Heart right ventricle (tissue), 16 donors: ENCODE measurements at regions not wholly inside any gene's neighbourhood (a gene's known extent, or its start where the extent isn't known, plus 50 kb on each side); places are given as distances from the start of the nearest gene placed in this dataset.

Source experiments
- ATAC-seq, 8 donors: fragments of 200-7000 bp; cut with Tn5 transposase; one replicate each; pipeline ENCODE4 v1.9.1; 2020; ENCODE audit warnings: mild to moderate bottlenecking in 8 of 8, moderate library complexity in 8 of 8, moderate number of reproducible peaks in 1 of 8
- DNase-seq, 2 donors: peaks; one replicate each; pipeline ENCODE4 v3.0.0-alpha.2; 2020
- H3K27ac ChIP-seq, 10 donors: fragments of 200-600 bp; sonication (generic) in 2 of 10; one replicate each; pipeline versions ENCODE4 v1.5.0 to v1.8.0; 2020 to 2022; ENCODE audit warnings: mild to moderate bottlenecking in 3 of 10
- H3K27me3 ChIP-seq, 7 donors: fragments of 200-600 bp; one replicate each; pipeline ENCODE4 v1.8.0; 2021 to 2022; ENCODE audit warnings: mild to moderate bottlenecking in 2 of 7
- H3K36me3 ChIP-seq, 9 donors: fragments of 200-600 bp; sonication (generic) in 1 of 9; one replicate each; pipeline versions ENCODE4 v1.5.0 to v1.8.0; 2020 to 2022; ENCODE audit warnings: mild to moderate bottlenecking in 2 of 9
- H3K4me1 ChIP-seq, 9 donors: fragments of 200-600 bp; sonication (generic) in 1 of 9; one replicate each; pipeline versions ENCODE4 v1.5.0 to v1.8.0; 2020 to 2022; ENCODE audit warnings: mild to moderate bottlenecking in 4 of 9
- H3K4me3 ChIP-seq, 10 donors: fragments of 200-600 bp; sonication (generic) in 2 of 10; one replicate each; pipeline versions ENCODE4 v1.5.0 to v1.8.0; 2020 to 2022; ENCODE audit warnings: mild to moderate bottlenecking in 7 of 10, moderate library complexity in 2 of 10
- H3K9me3 ChIP-seq, 11 donors: fragments of 200-600 bp in 10 of 11; sonication (generic) in 2 of 11; one replicate each; pipeline versions ENCODE4 v1.5.0 to v1.8.0; 2013 to 2022; ENCODE audit warnings: mild to moderate bottlenecking in 2 of 11, control low read depth in 1 of 11, moderate library complexity in 1 of 11
- CTCF ChIP-seq, 9 donors: fragments of 200-600 bp; sonication (generic) in 2 of 9; IDR thresholded peaks; one replicate each; pipeline versions ENCODE4 v1.5.0 to v1.8.0; 2021 to 2022; ENCODE audit warnings: antibody characterized with exemption in 9 of 9, mild to moderate bottlenecking in 5 of 9, moderate library complexity in 1 of 9
- WGBS, 2 donors: extraction: QIAGEN DNeasy Blood & Tissue Kit; methylation state at CpG; one replicate each; pipeline ENCODE4 v1.1.7; 2013; ENCODE audit warnings: inconsistent platforms in 1 of 2; 5-methylcytosine and 5-hydroxymethylcytosine counted together
- intact Hi-C, 10 donors: fragments of 100-400 bp; cut with DNase I; formaldehyde crosslinking; loops; one replicate each; pipeline versions ENCODE4 v1.11.1 to v1.14.2; 2022
- donor health status: Arrhythmogenic right ventricular cardiomyopathy.
- donor health status: ischemic (EF 13 %, LVEDD 7.1; RV severe dilation, severe dysfunction).
- donor health status: healthy with polysubstance abuse.
- donor health status: DM: no; HTN: yes; CAD: no.
- donor health status: DM: no; HTN: no; CAD: no.
- donor health status: ischemic (EF 25% LVEDD 6.9; RV normal size, moderate dysfunction).
- donor health status: ischemic (EF 25% LVEDD 5.7; RV mildly dilated, moderate dysfunction).
- donor health status: healthy.
- donor health status: DM: yes; HTN: yes; CAD: no.
- donor health status: Ischemic cardiomyopathy.
- donor health status: ischemic (EF 35%, LVEDD 5.7; RV mildly dilated, moderate dysfunction).
- donor health status: nonischemic (EF 11% LVEDD 7.7; RV severe dilation, severe dysfunction).
- donor health status: DM: yes; HTN: yes; CAD: no.
- donor health status: PGD.
- donor health status: ischemic (EF 29% LVEDD 5.4; RV normal size, mild dysfunction).
- donor health status: nonischemic (EF 23%, LVEDD 6.1; RV moderate dilation, normal function).

- H3K36me3 ChIP-seq = no peaks in the 10 kb centered on the region
- no peak for TF ChIP-seq CTCF (IDR thresholded peaks at IDR 0.05)
- DNase-seq (no peak), ATAC-seq (no peak)
- 60 to 61% methylated on average over 3 of the region's 3 CpGs for WGBS, 2 donors
- intact Hi-C loops = no loop called here
- H3K27ac ChIP-seq = no peak overlapping the region
- no peaks in the 10 kb centered on the region for H3K4me1 ChIP-seq
- H3K27me3 ChIP-seq = no peaks in the 10 kb centered on the region
- peaks cover 0 to 15% (median 0%) of the 10 kb centered on the region in 11 donors for H3K9me3 ChIP-seq
- H3K4me3 ChIP-seq = no peak overlapping the region
These were observed 211.6 kb downstream of the CNTN3 start for GRCh38 chr3:74402821-74403220.

GRCh38 chr3:74393426-74393825 lies 221.0 kb downstream of the CNTN3 start:
- Histone ChIP-seq H3K36me3 (no peaks in the 10 kb centered on the region), H3K4me3 (no peak overlapping the region), H3K27me3 (no peaks in the 10 kb centered on the region), H3K4me1 (no peaks in the 10 kb centered on the region), H3K27ac (no peak overlapping the region), H3K9me3 (peaks cover 0 to 29% (median 6%) of the 10 kb centered on the region in 11 donors)
- 35 to 46% methylated on average over 3 of the region's 3 CpGs for WGBS, 2 donors
- intact Hi-C loops = no loop called here
- no peak for DNase-seq
- TF ChIP-seq CTCF (IDR thresholded peaks at IDR 0.05) = no peak
- no peak for ATAC-seq

- Histone ChIP-seq H3K4me3 (no peak overlapping the region), H3K4me1 (no peaks in the 10 kb centered on the region), H3K27me3 (no peaks in the 10 kb centered on the region), H3K36me3 (no peaks in the 10 kb centered on the region), H3K27ac (no peak overlapping the region), H3K9me3 (peaks cover 0 to 4% (median 0%) of the 10 kb centered on the region in 11 donors)
- WGBS, 2 donors = 58 to 70% methylated on average over 4 of the region's 4 CpGs
- DNase-seq (no peak), ATAC-seq (no peak)
- no peak for TF ChIP-seq CTCF (IDR thresholded peaks at IDR 0.05)
- intact Hi-C loops = no loop called here
These were observed 224.2 kb downstream of the CNTN3 start for GRCh38 chr3:74390121-74390877.

GRCh38 chr3:74387111-74387735 lies 227.2 kb downstream of the CNTN3 start:
- Histone ChIP-seq H3K9me3 (no peaks in the 10 kb centered on the region), H3K4me3 (no peak overlapping the region), H3K27ac (no peak overlapping the region), H3K4me1 (no peaks in the 10 kb centered on the region), H3K27me3 (no peaks in the 10 kb centered on the region), H3K36me3 (no peaks in the 10 kb centered on the region)
- ATAC-seq (no peak), DNase-seq (no peak)
- TF ChIP-seq CTCF (IDR thresholded peaks at IDR 0.05) = no peak
- WGBS, 2 donors = 45 to 48% methylated on average over 2 of the region's 2 CpGs
- intact Hi-C loops = no loop called here
